SKM-1 (cell line): ENCODE measurements at regions not wholly inside any gene's neighbourhood (a gene's known extent, or its start where the extent isn't known, plus 50 kb on each side); places are given as distances from the start of the nearest gene placed in this dataset.
"Not testable (repeated sequence)": the region's sequence is repeated elsewhere in the genome, so short reads cannot be mapped to it uniquely, and the experiment has no call there.

ENCODE experiments used
- DNase-seq: peaks from one replicate; lab custom pipeline; 2025; ENCODE audit not compliant: unreplicated experiment; lab: John Stamatoyannopoulos, UW

DNA sequence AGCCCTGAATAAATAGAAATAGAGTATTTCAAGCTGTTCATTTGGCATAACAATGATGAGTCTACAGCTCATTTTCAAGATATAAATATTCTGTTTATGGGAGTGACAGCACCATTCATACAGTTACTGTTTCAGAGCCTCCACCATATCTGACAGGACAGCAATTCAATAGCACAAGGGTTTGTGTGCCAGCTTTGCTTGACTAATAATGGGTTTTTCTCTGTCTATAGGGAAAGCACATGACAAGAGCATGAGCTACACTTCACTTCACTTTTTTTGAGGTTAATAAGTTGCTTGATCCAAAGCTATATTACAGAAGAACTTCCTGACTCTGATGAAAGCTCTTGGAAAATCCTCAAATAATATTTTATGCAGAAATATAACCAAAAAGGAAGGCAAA, 297.1 kb downstream of the RPIA start:
- not testable (repeated sequence) for DNase-seq

DNA sequence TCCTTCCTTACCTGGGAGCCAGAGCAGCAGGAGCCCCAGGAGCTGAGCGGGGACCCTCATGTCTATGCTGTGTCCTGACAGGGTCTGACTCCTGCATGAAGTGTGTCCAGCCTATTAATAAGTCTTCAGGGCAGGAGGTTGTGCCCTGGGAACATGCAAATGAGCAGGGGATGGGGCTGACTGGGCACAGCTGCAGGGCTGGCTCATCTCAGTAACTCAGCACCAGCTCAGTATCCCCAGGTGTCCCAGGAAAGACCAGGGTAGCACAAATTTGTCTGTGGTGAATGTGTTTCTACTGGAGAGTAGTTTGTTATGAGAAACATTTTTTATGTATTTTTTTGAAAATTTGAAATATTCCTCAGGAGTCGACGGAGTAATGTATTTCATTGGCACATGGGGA, 301.3 kb downstream of the RPIA start:
- not testable (repeated sequence) for DNase-seq

DNA sequence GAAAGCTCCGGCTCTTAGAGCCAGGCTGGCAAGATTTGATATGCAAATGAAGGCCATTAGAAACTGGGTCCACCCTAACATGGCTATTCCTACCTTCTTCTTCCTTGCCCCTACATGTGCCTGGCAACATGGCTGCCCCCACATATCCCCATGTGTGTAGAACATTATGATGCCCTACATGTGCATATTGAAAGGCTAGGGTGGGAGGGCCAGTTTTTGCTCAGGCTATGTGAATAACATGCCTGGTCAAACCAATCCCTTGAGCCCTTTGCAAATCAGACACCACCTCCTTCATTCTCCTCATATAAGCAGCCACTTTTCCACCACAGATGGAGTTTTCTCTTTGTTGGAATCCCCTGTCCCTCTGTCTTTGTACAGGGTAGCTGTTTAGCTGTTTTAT, 303.4 kb downstream of the RPIA start:
- DNase-seq = not testable (repeated sequence)

DNA sequence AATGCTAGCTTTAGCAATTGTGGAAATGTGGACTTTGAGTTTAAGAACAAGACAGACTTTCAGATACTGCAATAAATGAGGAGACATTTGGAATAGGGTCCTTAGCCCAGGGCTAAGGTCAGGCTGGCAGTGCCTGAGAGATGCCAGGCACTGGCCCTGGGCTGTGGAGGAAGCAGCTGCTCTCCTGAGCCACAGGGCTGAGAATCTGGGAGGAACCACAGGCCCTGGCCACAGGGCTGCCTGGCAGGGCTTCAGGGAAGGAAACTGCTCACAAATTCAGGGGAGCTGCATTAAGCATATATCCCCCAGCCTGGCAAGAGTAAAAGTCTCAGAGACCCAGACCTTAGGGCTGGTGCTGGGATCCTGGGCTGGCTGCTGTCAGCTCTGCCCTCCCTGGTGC, 305.1 kb downstream of the RPIA start:
- DNase-seq = not testable (repeated sequence)

DNA sequence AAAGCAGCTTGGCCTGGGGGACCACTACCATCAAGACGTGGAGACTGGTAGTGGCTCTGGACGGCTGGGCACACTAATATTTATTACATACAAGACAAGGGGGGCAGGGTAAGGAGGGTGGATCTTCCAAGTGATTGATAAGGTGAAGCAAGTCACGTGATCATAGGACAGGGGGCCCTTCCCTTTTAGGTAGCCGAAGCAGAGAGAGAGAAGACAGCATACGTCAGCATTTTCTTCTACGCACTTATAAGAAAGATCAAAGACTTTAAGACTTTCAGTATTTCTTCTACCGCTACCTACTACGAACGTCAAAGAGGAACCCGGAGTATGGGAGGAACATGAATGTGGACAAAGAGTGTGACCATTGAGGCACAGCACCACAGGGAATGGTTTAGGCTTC, 307.9 kb downstream of the RPIA start:
- no peak for DNase-seq

DNA sequence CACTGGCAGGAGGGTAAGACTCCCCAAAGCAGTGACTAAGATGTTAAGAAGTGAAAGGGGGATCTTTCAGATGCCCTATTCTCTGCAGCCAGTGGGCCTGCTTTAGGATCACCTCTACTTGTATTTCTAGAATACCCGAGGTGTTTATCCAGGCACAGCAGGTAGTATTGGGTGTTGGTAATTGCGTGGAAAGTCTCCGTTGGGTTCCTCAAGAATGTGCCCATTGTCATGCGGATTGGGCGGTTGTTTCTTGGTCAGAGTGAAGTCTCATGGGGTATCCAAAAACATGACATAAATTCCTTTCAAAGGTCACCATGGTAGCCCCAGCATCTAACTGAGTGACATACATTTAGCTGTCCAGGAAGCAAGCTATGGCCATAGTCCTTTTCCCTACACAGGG, 308.8 kb downstream of the RPIA start:
- DNase-seq = no peak

DNA sequence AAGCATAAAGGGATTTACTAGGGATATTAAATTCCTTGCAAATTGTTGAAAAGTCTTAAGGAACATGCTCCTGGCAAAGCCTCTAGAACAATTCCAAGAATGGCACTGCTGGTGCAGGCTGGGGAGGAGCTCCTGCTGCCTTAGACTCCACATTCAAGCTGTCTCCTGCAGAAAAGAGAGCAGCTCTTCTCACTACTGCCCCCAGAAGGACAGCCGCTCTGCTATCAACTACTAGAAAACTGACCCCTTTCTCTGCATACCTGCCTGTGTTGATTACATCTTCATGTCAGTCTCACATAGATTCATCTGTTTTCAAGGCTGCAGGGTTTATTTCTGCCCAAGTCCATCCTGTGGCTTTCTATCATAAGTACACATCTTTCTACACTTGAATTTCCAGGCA, 312.8 kb downstream of the RPIA start:
- not testable (repeated sequence) for DNase-seq

DNA sequence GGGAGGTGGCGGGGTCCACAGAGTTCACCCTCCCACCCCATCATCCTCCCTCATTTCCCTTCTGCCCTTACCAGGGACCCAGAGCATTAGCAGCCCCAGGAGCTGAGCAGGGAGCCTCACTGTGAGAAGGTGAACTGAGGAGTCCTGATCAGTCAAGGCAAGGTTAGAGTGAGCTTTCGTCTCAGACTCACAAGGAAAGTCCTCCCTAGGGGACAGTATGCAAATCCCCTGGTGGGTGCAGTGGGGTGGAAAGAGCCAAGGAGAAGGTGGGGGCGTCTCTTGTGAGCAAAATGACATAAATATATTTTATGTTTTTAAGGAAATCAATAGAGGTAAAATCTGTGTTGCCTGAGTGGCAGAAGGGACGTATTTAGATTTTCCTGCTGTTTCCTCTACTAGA, 329.1 kb downstream of the RPIA start:
- DNase-seq = not testable (repeated sequence)

DNA sequence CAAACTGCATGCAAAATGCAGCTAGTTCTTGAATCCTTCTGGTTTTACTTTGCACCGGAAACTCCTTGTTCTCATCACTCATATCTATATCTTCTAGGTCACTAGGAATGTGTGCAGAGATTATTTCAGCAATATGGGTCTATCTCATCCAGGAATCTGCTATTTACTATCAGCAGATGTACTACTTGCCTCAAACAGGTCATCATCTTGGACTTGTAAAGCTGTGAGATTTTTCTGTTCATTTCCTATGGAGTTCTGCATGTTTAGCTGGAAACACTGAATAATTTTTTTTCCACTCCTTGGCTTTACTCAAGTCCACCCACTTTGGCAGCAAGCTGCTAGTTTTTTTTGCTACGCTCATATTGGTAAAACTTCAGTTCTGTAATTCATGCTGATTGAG, 334.8 kb downstream of the RPIA start:
- DNase-seq = not testable (repeated sequence)

DNA sequence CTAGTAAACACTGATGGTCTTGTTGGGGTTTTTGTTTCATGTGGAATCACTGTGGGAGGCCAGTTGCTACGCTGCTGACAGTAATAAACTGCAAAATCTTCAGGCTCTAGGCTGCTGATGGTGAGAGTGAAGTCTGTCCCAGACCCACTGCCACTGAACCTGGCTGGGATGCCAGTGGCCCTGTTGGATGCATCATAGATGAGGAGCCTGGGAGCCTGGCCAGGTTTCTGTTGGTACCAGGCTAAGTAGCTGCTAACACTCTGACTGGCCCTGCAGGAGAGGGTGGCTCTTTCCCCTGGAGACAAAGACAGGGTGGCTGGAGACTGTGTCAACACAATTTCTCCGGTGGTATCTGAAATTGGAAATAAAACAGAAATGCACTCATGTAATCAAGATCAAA, 335.6 kb downstream of the RPIA start:
- DNase-seq = not testable (repeated sequence)

DNA sequence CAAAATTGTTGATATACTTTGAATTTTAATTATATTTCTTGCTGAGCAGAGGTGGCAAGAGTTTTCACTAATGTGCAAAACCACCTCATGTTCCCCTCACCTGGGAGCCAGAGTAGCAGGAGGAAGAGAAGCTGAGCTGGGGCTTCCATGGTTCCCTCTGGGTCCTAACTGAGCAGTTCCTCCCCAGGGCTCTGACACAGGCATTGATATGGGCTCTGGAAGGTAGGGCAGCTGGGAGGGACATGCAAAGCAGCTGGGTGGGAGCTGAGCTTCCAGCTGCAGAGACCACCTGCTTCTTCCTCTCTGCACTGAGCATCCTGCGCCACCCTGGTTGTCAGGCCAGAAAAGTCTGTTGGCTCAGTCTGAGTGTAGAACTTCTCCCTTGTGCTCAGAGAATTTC, 336.1 kb downstream of the RPIA start:
- not testable (repeated sequence) for DNase-seq

DNA sequence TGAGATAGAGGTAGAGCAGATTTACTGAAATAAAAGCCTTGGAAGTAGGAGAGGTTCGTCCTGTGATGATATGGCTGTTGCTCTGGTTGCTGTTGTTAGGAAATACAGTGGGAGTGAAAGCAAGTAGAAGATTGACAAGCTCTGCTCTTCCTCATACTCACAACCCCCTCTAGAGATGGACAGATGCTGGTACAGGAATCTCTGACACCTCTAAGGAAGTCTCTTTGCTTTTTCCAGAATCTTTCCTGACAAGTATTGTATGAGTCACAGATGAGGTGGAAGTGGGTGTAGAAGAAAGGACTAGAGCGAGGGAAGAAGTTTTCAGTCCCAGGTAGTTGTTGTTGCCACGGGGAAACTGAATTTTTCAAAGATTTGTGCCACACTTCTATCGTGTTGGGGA, 337.8 kb downstream of the RPIA start:
- not testable (repeated sequence) for DNase-seq

DNA sequence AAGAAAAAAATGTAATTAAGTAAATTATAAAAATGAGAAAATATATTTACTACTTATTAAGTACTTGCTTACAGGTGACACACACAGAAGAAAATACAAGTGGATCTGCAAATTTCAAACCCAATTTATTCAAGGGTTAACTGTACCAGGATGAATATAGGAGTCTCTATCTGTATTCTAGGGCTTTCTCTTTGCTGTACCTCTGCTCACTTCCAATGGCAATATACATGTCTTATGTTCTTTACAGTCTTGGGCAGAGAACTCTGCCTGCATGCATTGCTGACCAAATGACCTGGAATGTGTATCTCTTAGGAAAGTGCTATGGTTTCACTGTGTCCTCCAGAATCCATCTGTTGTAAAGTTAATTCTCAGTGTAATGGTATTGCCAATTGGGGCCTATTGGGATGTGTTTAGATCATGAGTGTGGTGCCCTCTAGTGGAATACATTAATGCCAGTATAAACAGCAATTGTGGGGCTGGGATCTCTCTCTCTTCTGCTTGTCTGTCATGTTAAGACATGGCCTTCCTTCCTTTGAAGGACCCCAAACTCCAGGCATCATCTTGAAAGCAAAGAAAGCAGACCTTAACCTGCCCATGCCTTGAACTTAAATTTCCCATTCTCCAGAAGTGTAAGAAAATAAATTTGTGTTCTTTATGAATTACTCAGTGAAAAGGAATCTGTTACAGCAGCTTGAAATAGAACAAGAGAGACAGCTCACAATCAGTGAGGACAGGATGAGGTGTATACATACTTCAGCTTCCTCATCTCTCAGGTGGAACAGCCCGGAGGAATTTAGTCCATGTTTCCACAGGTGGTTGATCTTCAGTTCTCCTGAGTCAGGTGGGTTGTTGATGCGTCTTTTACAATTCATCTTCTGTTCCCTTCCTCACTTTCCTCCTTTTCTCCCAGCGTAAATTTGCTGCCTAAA, 356.9 kb downstream of the RPIA start:
- DNase-seq = peak; percentile 9

DNA sequence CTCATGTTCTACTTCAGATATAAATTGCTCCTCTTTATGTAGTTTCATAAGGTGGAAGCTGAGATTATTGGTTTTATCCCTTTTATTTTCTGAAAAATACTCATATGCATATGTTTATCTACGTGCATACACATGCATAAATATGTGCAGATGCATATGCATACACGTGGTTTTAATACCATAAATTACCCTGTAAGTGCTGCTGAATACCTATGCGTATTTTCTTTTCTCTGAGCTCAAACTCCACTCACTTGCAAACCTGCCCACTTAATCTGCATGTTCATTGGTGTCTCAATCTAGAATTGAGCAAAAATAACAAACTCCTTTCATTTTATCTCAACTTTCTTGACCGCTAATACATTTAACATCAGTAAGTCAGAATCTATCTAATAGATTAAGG, 367.1 kb downstream of the RPIA start:
- not testable (repeated sequence) for DNase-seq

DNA sequence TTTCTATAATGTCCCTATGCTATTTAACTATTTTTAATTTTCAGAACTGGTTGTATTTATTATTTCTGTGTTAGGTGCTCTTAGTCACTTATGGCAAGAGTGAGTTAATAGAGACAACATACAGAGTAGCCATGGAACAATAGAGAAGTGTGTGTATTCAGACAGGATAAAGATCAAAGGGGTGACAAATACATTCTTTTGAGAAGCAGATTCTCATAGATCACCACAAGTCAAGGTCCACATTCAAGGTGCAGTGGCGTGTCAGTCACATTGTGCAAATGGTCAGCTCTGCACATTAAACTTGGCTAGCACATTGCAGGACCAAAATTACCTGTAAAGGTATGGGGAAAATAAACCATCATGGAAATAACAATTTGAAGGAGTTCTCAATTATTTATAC, 369.7 kb downstream of the RPIA start:
- DNase-seq = not testable (repeated sequence)

DNA sequence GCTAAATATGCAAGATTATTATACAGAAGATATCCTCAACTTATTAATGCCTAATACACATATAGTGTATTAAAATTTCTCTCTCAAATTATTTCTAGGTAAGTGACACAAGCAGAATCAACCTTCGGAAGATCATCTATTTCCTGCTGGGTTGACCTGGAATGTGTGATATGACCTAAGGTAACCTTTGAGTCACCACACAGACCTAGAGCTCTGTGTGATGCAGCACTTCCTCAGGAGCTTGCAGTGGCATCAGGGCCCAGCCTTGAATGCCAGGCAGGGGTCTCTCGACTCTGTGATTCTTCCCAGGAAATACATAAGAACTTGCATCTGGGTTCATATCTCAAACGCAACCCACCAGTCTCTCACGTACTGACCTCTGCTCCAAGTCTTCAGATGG, 385.3 kb downstream of the RPIA start:
- DNase-seq = not testable (repeated sequence)

DNA sequence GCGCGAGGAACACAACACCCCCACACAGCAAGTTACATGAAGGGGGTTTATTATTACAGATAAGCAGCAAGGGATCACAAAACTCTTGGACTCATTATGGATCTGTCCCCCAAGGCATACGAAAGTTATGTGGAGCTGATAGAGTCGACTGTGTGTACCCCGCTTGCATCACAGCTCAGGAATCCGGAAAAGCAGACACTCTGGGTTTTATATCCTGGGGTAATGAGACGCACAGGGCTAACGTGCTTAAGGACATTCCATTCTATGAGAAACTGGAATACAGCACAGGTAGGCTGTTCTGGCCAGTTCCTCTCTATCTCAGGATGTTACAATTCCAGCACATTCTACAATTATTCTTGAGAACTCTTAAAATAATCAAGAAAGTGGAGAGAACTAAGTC, 401.4 kb downstream of the RPIA start:
- not testable (repeated sequence) for DNase-seq

DNA sequence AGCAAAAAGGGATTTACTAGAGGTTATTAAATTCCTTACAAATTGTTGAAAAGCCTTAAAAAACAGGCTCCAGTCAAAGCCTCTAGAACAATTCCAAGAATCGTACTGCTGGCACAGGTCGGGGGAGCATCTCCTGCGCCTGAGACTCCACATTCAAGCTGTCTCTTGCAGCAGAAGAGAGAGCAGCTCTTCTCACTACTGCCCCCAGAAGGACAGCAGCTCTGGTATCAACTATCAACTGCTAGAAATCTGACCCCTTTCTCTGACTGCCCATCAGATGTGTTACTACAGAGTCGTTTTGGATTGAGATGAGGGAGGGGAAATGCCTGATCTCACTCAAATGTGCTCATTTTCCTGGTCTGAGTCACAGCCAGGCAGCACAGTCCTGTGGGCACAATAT, 403.6 kb downstream of the RPIA start:
- DNase-seq = not testable (repeated sequence)

DNA sequence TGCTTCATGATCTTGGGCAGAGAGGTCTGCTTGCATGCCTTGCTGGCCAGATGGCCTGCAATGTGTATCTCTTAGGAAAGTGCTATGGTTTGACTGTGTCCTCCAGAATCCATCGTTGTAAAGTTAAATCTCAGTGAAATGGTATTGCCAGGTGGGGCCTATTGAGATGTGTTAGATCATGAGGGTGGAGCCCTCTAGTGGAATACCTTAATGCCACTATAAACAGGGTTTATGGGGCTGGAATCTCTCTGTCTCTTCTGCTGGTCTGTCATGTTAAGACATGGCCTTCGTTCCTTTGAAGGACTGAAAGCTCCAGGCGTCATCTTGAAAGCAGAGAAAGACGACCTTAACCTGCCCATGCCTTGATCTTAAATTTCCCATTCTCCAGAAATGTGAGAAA, 411.1 kb downstream of the RPIA start:
- not testable (repeated sequence) for DNase-seq

DNA sequence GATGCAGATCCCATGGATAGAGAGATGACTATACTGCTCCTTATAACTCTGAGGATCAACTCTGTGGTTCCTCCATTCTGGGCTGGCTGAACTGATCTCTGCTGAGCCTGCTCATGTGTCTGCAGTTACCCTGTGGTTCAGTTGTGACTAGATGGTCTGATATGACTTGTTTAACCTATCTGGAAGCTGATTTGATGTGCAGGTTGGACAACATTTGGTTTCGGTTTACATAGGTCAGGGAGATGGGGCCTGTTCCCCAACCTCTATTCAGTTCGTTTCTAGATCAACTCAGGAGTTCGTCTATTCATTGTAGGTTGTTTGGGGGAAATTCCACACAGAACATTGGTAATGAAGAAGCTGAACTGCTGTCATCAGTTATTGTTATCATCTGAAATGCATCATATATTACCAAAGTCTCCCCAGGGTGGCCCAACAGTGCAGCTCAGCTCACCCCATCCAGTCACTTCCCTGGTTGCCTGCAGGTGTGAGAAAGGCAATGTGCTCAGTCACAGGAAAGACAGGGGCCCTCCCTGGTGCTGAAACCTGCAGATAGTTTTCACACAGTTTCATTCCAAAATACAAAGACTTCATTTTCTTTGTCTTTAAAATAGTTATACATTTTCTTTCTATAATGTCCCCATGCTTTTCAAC, 415.0 kb downstream of the RPIA start:
- not testable (repeated sequence) for DNase-seq

DNA sequence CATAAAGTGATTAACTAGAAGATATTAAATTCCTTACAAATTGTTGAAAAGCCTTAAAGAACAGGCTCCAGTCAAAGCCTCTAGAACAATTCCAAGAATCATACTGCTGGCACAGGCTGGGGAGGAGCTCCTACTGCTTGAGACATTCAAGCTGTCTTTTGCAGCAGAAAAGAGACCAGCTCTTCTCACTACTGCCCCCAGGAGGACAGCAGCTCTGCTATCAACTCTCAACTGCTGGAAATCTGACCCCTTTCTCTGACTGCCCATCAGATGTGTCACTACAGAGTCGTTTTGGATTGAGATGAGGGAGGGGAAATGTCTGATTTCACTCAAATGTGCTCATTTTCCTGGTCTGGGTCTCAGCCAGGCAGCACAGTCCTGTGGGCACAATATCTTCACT, 421.0 kb downstream of the RPIA start:
- DNase-seq = not testable (repeated sequence)

DNA sequence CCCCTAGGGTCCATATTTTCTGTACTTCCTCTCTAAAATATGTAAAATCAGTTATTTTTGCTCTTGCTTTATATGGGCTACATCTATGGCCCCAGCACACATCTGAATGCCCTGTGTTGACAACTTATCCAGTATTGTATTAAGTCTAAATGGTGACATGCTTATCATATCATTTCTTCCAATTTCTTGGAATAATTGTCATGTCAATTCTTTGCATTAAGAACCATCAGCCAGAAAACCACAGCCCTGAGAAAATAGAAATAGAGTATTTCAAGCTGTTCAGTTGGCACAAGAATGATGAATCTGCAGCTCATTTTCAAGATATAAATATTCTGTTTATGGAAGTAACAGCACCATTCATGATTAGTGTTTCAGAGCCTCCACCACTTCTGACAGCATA, 421.8 kb downstream of the RPIA start:
- not testable (repeated sequence) for DNase-seq
